HepG2 (cell line): ENCODE measurements at regions not wholly inside any gene's neighbourhood (a gene's known extent, or its start where the extent isn't known, plus 50 kb on each side); places are given as distances from the start of the nearest gene placed in this dataset.

Source experiments
- CTCF ChIP-seq: sonication (generic); formaldehyde crosslinking; IDR thresholded peaks from 2 replicates; pipeline ENCODE4 v1.5.0; 2020; ENCODE audit warnings: mild to moderate bottlenecking, missing genetic modification reagents, moderate library complexity
- TAF1 ChIP-seq: sonication (generic); formaldehyde crosslinking; IDR thresholded peaks from 2 replicates; pipeline ENCODE4 v1.4.0; 2020; ENCODE audit warnings: missing genetic modification reagents
- ZNF792 ChIP-seq: IDR thresholded peaks from 2 replicates; pipeline ENCODE4 v1.6.1; 2016

- TF ChIP-seq ZNF792 (CRISPR knock-in tag): no peak
- TF ChIP-seq TAF1: no peak
- TF ChIP-seq CTCF (CRISPR knock-in tag): no peak
Observed at GRCh38 chr3:151995091-151995490, 121.6 kb downstream of the SUCNR1 start.
